GM10266 (cell line): ENCODE measurements at regions not wholly inside any gene's neighbourhood (a gene's known extent, or its start where the extent isn't known, plus 50 kb on each side); places are given as distances from the start of the nearest gene placed in this dataset.

Experiments used
- DNase-seq: peaks from one replicate; pipeline ENCODE4 v3.0.0; 2012; ENCODE audit errors: extremely low spot score
- TF ChIP-seq, protein P1 (sequence below): IDR thresholded peaks from 2 replicates; pipeline ENCODE4 v1.5.1; 2012; ENCODE audit warnings: mild to moderate bottlenecking, low read depth; ENCODE audit not compliant: control insufficient read depth, insufficient read depth; ENCODE audit errors: missing control alignments

DNA sequence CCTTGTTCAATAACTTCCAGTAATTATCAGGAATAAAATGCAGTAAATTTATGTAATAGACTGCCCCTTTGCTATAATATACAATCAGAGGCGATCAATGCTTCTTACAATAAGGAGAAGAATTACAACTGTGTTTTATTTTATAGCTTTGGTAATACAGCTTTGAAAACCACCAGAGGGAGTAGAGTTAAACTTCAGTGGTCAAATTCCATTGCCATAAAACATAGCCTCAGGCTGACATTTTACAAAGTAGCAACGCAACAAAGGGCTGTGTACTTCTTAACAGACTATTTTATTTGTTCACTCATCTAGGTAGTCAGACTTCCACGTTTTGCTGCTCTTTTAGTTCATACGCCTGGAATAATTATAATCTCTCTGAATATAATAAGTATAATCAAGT is 58.5 kb downstream of the TEX13C start:
- no peak for DNase-seq
- TF ChIP-seq, protein P1, sequence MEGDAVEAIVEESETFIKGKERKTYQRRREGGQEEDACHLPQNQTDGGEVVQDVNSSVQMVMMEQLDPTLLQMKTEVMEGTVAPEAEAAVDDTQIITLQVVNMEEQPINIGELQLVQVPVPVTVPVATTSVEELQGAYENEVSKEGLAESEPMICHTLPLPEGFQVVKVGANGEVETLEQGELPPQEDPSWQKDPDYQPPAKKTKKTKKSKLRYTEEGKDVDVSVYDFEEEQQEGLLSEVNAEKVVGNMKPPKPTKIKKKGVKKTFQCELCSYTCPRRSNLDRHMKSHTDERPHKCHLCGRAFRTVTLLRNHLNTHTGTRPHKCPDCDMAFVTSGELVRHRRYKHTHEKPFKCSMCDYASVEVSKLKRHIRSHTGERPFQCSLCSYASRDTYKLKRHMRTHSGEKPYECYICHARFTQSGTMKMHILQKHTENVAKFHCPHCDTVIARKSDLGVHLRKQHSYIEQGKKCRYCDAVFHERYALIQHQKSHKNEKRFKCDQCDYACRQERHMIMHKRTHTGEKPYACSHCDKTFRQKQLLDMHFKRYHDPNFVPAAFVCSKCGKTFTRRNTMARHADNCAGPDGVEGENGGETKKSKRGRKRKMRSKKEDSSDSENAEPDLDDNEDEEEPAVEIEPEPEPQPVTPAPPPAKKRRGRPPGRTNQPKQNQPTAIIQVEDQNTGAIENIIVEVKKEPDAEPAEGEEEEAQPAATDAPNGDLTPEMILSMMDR, result no peak

DNA sequence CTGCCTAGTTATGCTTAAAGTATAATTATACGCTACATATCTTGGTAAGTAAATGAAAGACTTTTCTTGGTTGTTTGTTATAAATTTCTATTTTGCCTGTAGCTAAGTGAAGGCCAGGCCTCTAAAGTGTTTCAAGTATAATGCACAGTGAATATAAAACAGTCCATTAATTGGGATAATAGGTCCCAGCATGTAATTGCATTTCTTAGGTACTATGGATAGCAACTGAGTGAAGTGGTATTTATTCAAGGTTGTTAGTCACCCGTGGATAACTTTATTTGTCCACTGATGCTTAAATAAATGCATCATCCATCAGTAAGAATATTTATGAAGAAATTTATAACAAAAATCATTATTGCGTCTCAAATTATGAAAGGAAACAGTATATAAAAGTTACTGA is 59.1 kb downstream of the TEX13C start:
- no peak for DNase-seq
- TF ChIP-seq, protein P1, result no peak

DNA sequence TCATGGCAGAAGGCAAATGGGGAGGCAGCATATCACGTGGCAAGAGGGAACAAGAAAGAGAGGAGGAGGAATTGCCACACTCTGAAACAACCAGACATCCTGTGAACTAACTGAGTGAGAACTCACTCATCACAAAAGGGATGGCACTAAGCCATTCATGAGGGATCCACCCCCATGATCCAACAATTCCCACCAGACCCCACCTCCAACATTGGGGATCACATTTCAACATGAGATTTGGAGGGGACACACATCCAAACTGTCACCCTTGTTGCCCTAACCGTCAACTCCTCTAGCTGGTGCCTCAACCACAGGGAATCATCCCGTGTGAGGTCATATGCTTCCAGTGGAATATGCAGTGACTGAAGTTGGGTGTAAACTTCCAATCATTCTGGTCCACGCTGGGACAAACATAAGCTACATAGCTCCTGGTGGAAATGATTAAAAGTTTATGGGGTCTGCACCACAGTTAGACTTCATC is 62.5 kb downstream of the TEX13C start:
- no peak for DNase-seq
- TF ChIP-seq, protein P1, result no peak

DNA sequence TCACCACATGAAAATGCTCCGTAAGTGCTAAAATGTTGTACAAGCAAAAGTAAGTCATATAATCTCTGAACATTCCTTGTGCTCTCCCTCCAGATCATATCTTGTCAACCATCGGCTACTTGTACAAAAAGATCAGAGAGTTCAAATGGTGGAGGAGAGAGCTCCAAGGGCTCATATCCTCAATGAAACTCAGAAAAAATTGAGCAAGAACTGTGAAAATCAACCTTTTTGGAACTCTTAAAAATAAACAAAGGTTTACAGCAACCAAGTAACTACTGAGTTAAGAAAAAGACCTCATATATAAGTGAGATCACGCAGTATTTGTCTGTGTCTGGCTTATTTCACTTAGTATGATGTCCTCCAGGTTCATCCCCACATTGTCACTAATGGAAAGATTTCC is 63.2 kb downstream of the TEX13C start:
- TF ChIP-seq, protein P1, result no peak
- no peak for DNase-seq

DNA sequence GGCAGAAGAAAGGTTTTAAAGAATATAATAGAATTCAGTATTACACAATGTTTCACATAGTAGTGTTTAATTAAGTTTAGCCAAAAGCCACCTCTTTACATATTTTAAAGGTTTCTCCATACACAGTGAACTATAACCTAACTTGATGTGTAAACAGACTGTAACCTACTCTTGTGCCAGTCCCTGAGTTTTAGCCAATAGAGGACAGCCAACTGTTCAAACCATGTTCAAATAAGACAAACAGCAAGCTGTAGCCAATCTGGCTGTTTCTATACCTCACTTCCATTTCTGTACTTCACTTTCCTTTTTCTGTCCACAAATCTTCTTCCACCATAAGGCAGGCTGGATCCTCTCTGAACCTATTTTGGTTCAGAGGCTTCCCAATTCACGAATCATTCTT is 65.2 kb downstream of the TEX13C start:
- TF ChIP-seq, protein P1, result no peak
- DNase-seq, result no peak

DNA sequence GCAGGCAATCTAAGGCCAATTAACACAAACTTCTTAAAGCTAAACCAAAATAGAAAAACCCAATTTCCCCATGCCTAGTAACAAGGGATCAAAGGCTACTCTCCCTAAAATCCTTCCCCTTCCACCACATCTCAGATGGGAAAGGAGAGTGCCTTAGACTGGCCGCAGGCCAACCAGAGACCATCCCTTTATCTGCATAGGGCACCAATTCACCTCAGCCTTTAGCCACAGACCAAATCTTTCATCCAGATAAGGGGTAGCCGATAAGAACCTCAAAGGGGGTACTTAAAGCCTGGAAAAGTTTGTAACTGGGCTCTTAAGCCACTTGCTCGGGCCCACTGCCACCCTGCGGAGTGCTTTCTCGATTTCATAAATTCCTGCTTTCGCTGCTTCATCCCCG is 68.3 kb downstream of the TEX13C start:
- TF ChIP-seq, protein P1, result no peak
- DNase-seq, result no peak

DNA sequence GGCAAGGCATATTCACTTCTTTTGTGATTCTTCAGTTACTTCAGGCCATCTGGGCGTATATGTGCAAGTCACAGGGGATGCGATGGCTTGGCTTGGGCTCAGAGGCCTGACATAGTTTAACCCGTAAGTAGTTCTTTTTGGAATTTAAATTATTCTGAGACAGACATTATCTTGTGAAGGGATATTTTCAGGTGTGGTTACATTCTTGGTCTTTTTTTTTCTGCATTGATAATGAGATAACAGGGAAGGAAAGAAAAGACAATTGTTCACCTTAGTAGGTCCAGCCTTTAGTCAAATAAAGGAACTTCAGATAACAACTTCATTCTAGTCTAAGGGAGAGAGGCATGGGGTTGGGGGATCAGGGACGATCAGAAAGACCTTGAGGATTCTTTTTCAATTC is 74.8 kb downstream of the TEX13C start:
- no peak for DNase-seq

More for the DNA sequence above, 74.8 kb downstream of the TEX13C start:
- TF ChIP-seq, protein P1, result no peak
